Ectodermal cell (in vitro differentiated cells): ENCODE measurements at regions not wholly inside any gene's neighbourhood (a gene's known extent, or its start where the extent isn't known, plus 50 kb on each side); places are given as distances from the start of the nearest gene placed in this dataset.

ENCODE experiments used
- H3K27ac ChIP-seq: 2 replicates; pipeline ENCODE4 v1.7.0; 2013; ENCODE audit warnings: mild to moderate bottlenecking, low read depth, low read length; ENCODE audit not compliant: insufficient read depth, poor library complexity, severe bottlenecking
- H3K27me3 ChIP-seq: 2 replicates; pipeline ENCODE4 v1.7.0; 2013; ENCODE audit warnings: mild to moderate bottlenecking, low read length; ENCODE audit not compliant: insufficient read depth, control insufficient read depth, poor library complexity, severe bottlenecking
- H3K36me3 ChIP-seq: one replicate; pipeline ENCODE4 v1.7.0; 2013; ENCODE audit warnings: low read length; ENCODE audit not compliant: control insufficient read depth, insufficient read depth
- H3K4me1 ChIP-seq: one replicate; pipeline ENCODE4 v1.7.0; 2013; ENCODE audit warnings: low read length; ENCODE audit not compliant: control insufficient read depth, insufficient read depth
- H3K4me3 ChIP-seq: 2 replicates; pipeline ENCODE4 v1.7.0; 2013; ENCODE audit warnings: low read depth, low read length, control low read depth; ENCODE audit not compliant: insufficient read depth
- H3K9me3 ChIP-seq: 2 replicates; pipeline ENCODE4 v1.7.0; 2013; ENCODE audit warnings: mild to moderate bottlenecking, low read length, moderate library complexity; ENCODE audit not compliant: control insufficient read depth
- WGBS, 2 experiments: methylation state at CpG; one replicate each; pipeline ENCODE4 v1.1.7; 2013; ENCODE audit warnings: missing lambda C conversion rate in 2 of 2; 5-methylcytosine and 5-hydroxymethylcytosine counted together

GRCh38 chr3:177961784-177962183, 574.5 kb upstream of the KCNMB2 start:
- H3K9me3 ChIP-seq = no peaks in the 10 kb centered on the region
- H3K4me1 ChIP-seq = no peaks in the 10 kb centered on the region

GRCh38 chr3:177966493-177966892, 569.7 kb upstream of the KCNMB2 start:
- H3K4me1 ChIP-seq = no peaks in the 10 kb centered on the region
- H3K36me3 ChIP-seq = no peaks in the 10 kb centered on the region
- H3K27ac ChIP-seq = no peak overlapping the region
- H3K4me3 ChIP-seq = no peak overlapping the region
- H3K9me3 ChIP-seq = no peaks in the 10 kb centered on the region
- 91 to 96% methylated on average over 1 of the region's 1 CpG for WGBS, 2 experiments
- H3K27me3 ChIP-seq = no peaks in the 10 kb centered on the region

More at GRCh38 chr3:177961784-177962183, 574.5 kb upstream of the KCNMB2 start:
- H3K27me3 ChIP-seq = no peaks in the 10 kb centered on the region
- H3K4me3 ChIP-seq = no peak overlapping the region
- no peaks in the 10 kb centered on the region for H3K36me3 ChIP-seq
- H3K27ac ChIP-seq = no peak overlapping the region
- WGBS, 2 experiments = 100% methylated on average over 2 to 3 of the region's 3 CpGs

GRCh38 chr3:177968891-177969290, 567.3 kb upstream of the KCNMB2 start:
- Histone ChIP-seq H3K36me3 (no peaks in the 10 kb centered on the region), H3K9me3 (no peaks in the 10 kb centered on the region), H3K4me1 (no peaks in the 10 kb centered on the region), H3K4me3 (no peak overlapping the region), H3K27me3 (no peaks in the 10 kb centered on the region), H3K27ac (no peak overlapping the region)
- 90 to 100% methylated on average over 2 of the region's 2 CpGs for WGBS, 2 experiments

DNA sequence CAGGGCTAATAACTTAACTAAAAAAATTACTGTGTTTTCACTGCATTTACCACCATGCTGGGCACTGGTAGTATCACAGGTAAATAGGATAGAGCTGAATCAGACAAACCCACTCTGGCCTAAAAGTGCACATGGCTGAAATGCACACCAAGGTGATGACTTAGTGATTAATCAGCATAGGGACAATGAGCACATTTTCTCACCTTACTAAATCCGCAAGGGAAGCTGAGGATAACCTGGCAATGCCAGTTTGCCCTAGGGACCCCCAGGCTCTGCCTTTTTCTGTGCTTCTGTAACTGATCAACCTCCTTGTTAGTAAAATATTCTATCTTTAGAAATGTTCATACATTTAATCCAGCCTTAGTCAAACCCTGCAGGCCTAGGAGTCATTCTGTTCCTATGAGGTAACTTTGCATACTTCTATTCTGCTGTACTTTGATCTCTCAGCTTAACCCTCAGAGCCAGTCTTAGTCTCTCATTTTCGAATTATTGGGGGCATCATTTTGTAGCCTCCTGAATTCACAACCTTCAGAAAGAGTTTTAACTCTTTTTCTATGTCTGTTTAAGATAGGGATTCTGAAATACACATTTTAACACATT, 562.9 kb upstream of the KCNMB2 start:
- Histone ChIP-seq H3K27me3 (no peaks in the 10 kb centered on the region), H3K4me1 (no peaks in the 10 kb centered on the region), H3K9me3 (no peaks in the 10 kb centered on the region), H3K4me3 (no peak overlapping the region), H3K36me3 (no peaks in the 10 kb centered on the region), H3K27ac (no peak overlapping the region)
- WGBS, 2 experiments = 67 to 82% methylated on average over 2 of the region's 2 CpGs

- Histone ChIP-seq H3K27me3 (no peaks in the 10 kb centered on the region), H3K4me1 (no peaks in the 10 kb centered on the region), H3K36me3 (no peaks in the 10 kb centered on the region), H3K4me3 (no peak overlapping the region), H3K9me3 (no peaks in the 10 kb centered on the region), H3K27ac (no peak overlapping the region)
- 89 to 92% methylated on average over 2 of the region's 2 CpGs for WGBS, 2 experiments
Measured at GRCh38 chr3:177976241-177976640, 560.0 kb upstream of the KCNMB2 start.

DNA sequence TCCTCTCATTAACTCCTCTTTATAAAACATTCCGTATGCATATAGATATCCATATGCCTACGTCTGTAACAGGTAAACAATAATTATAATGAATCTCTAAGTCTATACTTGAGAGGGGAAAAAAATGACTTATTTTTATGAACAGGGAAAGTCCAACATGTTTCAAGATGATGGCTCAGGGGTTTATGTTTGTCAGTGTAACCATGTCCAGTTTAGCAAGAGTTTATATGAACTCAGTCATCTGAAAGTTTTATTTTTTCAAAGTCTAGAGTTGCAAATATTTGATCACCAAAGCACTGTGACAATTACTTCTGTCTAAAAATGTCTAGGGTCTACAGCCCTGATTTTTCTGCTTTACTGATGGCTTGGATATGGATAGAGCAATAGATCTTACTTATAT, 559.4 kb upstream of the KCNMB2 start:
- 100% methylated on average over 1 of the region's 2 CpGs; no CpG with 5 or more reads in 1 of the 2 experiments for WGBS, 2 experiments
- no peak overlapping the region for H3K27ac ChIP-seq

GRCh38 chr3:177977381-177978158, 558.7 kb upstream of the KCNMB2 start:
- H3K4me3 ChIP-seq = no peak overlapping the region
- no peaks in the 10 kb centered on the region for H3K27me3 ChIP-seq
- WGBS, 2 experiments = 96% methylated on average over 2 of the region's 2 CpGs; no CpG with 5 or more reads in 1 of the 2 experiments
- no peak overlapping the region for H3K27ac ChIP-seq
- H3K4me1 ChIP-seq = no peaks in the 10 kb centered on the region
- no peaks in the 10 kb centered on the region for H3K9me3 ChIP-seq
- H3K36me3 ChIP-seq = no peaks in the 10 kb centered on the region

More for the DNA sequence above, 559.4 kb upstream of the KCNMB2 start:
- no peaks in the 10 kb centered on the region for H3K27me3 ChIP-seq
- no peaks in the 10 kb centered on the region for H3K4me1 ChIP-seq
- H3K4me3 ChIP-seq = no peak overlapping the region
- H3K9me3 ChIP-seq = no peaks in the 10 kb centered on the region
- no peaks in the 10 kb centered on the region for H3K36me3 ChIP-seq

- Histone ChIP-seq H3K27ac (no peak overlapping the region), H3K9me3 (no peaks in the 10 kb centered on the region), H3K36me3 (no peaks in the 10 kb centered on the region), H3K4me3 (no peak overlapping the region), H3K4me1 (no peaks in the 10 kb centered on the region), H3K27me3 (no peaks in the 10 kb centered on the region)
- WGBS, 2 experiments = 94 to 100% methylated on average over 1 of the region's 1 CpG
Measured at GRCh38 chr3:177978946-177979345, 557.3 kb upstream of the KCNMB2 start.

DNA sequence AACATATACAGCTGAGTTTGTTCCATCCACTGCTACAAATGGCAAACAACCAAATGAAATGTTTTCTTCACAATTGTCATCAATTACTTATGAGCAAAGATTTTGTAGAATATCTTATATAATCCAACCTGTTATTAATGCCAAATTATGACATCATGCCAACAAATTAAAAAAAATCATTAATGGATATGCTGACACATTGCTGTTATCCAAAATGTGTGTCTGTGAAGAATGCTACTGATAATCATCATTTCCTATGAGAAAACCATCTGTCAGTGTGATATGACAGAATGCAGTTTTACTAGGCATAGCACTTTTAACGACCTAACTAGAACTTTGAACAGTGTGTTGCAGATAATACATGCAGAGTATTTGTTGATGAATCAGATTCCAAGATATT, 556.5 kb upstream of the KCNMB2 start:
- no CpG with 5 or more reads among the region's 1 CpG for WGBS, 2 experiments
- H3K27ac ChIP-seq = no peak overlapping the region

DNA sequence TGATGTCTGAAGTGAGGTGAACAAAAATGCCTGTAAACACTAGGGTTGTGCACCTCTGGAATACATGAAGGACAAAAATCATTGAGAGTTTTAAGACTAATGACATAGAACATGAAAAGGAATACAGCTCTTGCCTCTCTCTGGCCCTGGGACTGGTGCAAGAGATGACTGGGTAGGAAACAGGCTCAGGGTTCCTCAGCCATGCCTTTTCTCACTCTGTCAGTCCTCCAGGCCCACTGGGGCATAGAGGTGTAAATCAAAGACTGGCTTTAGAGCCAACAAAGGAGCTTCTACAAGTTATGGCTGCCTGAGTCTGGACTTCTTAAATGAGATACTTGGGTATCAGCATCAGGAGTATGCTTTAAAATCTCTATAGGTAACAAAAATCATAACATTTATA, 554.7 kb upstream of the KCNMB2 start:
- H3K9me3 ChIP-seq = no peaks in the 10 kb centered on the region

More for the DNA sequence above, 556.5 kb upstream of the KCNMB2 start:
- Histone ChIP-seq H3K9me3 (no peaks in the 10 kb centered on the region), H3K27me3 (no peaks in the 10 kb centered on the region), H3K4me1 (no peaks in the 10 kb centered on the region), H3K36me3 (no peaks in the 10 kb centered on the region), H3K4me3 (no peak overlapping the region)

More for the DNA sequence above, 554.7 kb upstream of the KCNMB2 start:
- H3K27ac ChIP-seq = no peak overlapping the region
- H3K4me3 ChIP-seq = no peak overlapping the region
- no peaks in the 10 kb centered on the region for H3K4me1 ChIP-seq
- no peaks in the 10 kb centered on the region for H3K27me3 ChIP-seq
- no peaks in the 10 kb centered on the region for H3K36me3 ChIP-seq
